ENCODE measurements at regions not wholly inside any gene's neighbourhood (a gene's known extent, or its start where the extent isn't known, plus 50 kb on each side); places are given as distances from the start of the nearest gene placed in this dataset.

GRCh38 chr13:39149896-39150295 lies 111.6 kb downstream of the NHLRC3 start:
- no peak for TF ChIP-seq CTCF (IDR thresholded peaks at IDR 0.05; ENCODE audit: control insufficient read depth, extremely low read depth, insufficient read depth)
- no peak overlapping the region for H3K4me3 ChIP-seq (ENCODE audit: low read depth, low read length)
- no peak for DNase-seq (ENCODE audit: low read depth)

- no peak overlapping the region for H3K4me3 ChIP-seq (ENCODE audit: low read depth, low read length)
- DNase-seq (ENCODE audit: low read depth) = no peak
- no peak for TF ChIP-seq CTCF (IDR thresholded peaks at IDR 0.05; ENCODE audit: control insufficient read depth, extremely low read depth, insufficient read depth)
These were observed 115.8 kb downstream of the NHLRC3 start for GRCh38 chr13:39154041-39154440.

GRCh38 chr13:39159393-39159792 lies 121.1 kb downstream of the NHLRC3 start:
- DNase-seq (ENCODE audit: low read depth) = no peak
- H3K4me3 ChIP-seq (ENCODE audit: low read depth, low read length) = no peak overlapping the region
- no peak for TF ChIP-seq CTCF (IDR thresholded peaks at IDR 0.05; ENCODE audit: control insufficient read depth, extremely low read depth, insufficient read depth)

GRCh38 chr13:39159846-39160370 lies 121.7 kb downstream of the NHLRC3 start:
- no peak for TF ChIP-seq CTCF (IDR thresholded peaks at IDR 0.05; ENCODE audit: control insufficient read depth, extremely low read depth, insufficient read depth)
- DNase-seq (ENCODE audit: low read depth) = no peak
- H3K4me3 ChIP-seq (ENCODE audit: low read depth, low read length) = no peak overlapping the region

- no peak for DNase-seq (ENCODE audit: low read depth)
- H3K4me3 ChIP-seq (ENCODE audit: low read depth, low read length) = no peak overlapping the region
- no peak for TF ChIP-seq CTCF (IDR thresholded peaks at IDR 0.05; ENCODE audit: control insufficient read depth, extremely low read depth, insufficient read depth)
These were observed 128.8 kb downstream of the NHLRC3 start for GRCh38 chr13:39167018-39167417.

- H3K4me3 ChIP-seq (ENCODE audit: low read depth, low read length) = no peak overlapping the region
- TF ChIP-seq CTCF (IDR thresholded peaks at IDR 0.05; ENCODE audit: control insufficient read depth, extremely low read depth, insufficient read depth) = no peak
- no peak for DNase-seq (ENCODE audit: low read depth)
These were observed 132.5 kb downstream of the NHLRC3 start for GRCh38 chr13:39170711-39171110.

- no peak for DNase-seq (ENCODE audit: low read depth)
- no peak overlapping the region for H3K4me3 ChIP-seq (ENCODE audit: low read depth, low read length)
- no peak for TF ChIP-seq CTCF (IDR thresholded peaks at IDR 0.05; ENCODE audit: control insufficient read depth, extremely low read depth, insufficient read depth)
These were observed 147.1 kb downstream of the NHLRC3 start for GRCh38 chr13:39185326-39185725.
